ENCODE measurements at regions not wholly inside any gene's neighbourhood (a gene's known extent, or its start where the extent isn't known, plus 50 kb on each side); places are given as distances from the start of the nearest gene placed in this dataset.

DNA sequence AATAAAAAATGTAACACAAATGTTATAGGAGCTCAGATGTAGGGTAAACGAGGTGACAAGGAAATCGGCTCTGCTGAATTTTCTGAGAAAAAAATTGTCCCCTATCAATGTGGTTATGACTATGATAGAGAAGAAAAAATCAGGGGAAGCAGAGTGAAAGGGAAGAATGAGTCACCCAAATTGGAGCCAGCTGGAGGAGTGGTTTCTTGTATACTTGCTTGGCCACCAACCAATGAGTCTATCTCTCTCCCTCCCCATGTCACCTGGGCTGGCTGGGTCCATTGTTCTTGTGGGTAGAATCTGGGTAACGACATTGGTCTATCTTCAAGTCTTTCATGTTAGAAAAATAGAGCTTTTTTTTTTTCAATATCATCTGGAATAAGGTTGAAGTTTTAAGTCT is 196.6 kb upstream of the FLRT2 start:
- Histone ChIP-seq H2BK12ac (ENCODE audit: low read length in 2 of 2) (no peak overlapping the region), H3K18ac (ENCODE audit: low read depth in 1 of 2, low read length in 2 of 2) (no peak overlapping the region), H2AK5ac (ENCODE audit: low read length, severe bottlenecking) (no peak overlapping the region), H3K4me1 (ENCODE audit: control insufficient read depth, insufficient read depth, low read depth, low read length) (no peaks in the 10 kb centered on the region), H3K79me1 (replicated peaks; ENCODE audit: low read length, poor library complexity, severe bottlenecking) (no peaks in the 10 kb centered on the region), H2BK15ac (ENCODE audit: low read depth, poor library complexity, severe bottlenecking) (no peak overlapping the region), H3K27me3 (ENCODE audit: control insufficient read depth in 1 of 2, insufficient read depth in 1 of 2, low read length in 2 of 2) (no peaks in the 10 kb centered on the region), H3K9me3 (ENCODE audit: control insufficient read depth, low read length) (no peaks in the 10 kb centered on the region), H4K8ac (ENCODE audit: low read length) (no peak overlapping the region), H3K14ac (ENCODE audit: low read length in 2 of 2) (no peak overlapping the region), H2AFZ (ENCODE audit: low read depth, low read length) (no peak overlapping the region), H3K36me3 (ENCODE audit: control insufficient read depth in 1 of 2, insufficient read depth in 2 of 2, low read depth in 1 of 2, low read length in 2 of 2) (no peaks in the 10 kb centered on the region), H3K4me3 (ENCODE audit: insufficient read depth in 1 of 2, low read depth in 1 of 2, low read length in 2 of 2) (no peak overlapping the region), H2BK120ac (ENCODE audit: low read depth, low read length) (no peak overlapping the region), H3K9ac (ENCODE audit: low read length) (no peak overlapping the region), H3K23ac (ENCODE audit: low read length in 2 of 2) (no peak overlapping the region), H3K27ac (ENCODE audit: low read length, poor library complexity, severe bottlenecking) (no peak overlapping the region), H2BK5ac (ENCODE audit: low read depth, low read length, poor library complexity, severe bottlenecking) (no peak overlapping the region), H3K4me2 (ENCODE audit: low read length, poor library complexity, severe bottlenecking) (no peak overlapping the region), H4K91ac (ENCODE audit: low read length) (no peak overlapping the region), H3K4ac (ENCODE audit: low read depth in 1 of 2, low read length in 2 of 2) (no peak overlapping the region)
- WGBS = 92% methylated on average over 2 of the region's 3 CpGs
- peak; percentile 25 for DNase-seq

- H3K79me1 ChIP-seq (replicated peaks; ENCODE audit: low read length, poor library complexity, severe bottlenecking) = no peaks in the 10 kb centered on the region
- H2BK120ac ChIP-seq (ENCODE audit: low read depth, low read length) = no peak overlapping the region
- H2AK5ac ChIP-seq (ENCODE audit: low read length, severe bottlenecking) = no peak overlapping the region
- H4K8ac ChIP-seq (ENCODE audit: low read length) = no peak overlapping the region
- H4K91ac ChIP-seq (ENCODE audit: low read length) = no peak overlapping the region
- H3K18ac ChIP-seq (ENCODE audit: low read depth in 1 of 2, low read length in 2 of 2) = no peak overlapping the region
- H2BK15ac ChIP-seq (ENCODE audit: low read depth, poor library complexity, severe bottlenecking) = no peak overlapping the region
- H3K9ac ChIP-seq (ENCODE audit: low read length) = no peak overlapping the region
- no peak overlapping the region for H3K23ac ChIP-seq (ENCODE audit: low read length in 2 of 2)
- H2BK5ac ChIP-seq (ENCODE audit: low read depth, low read length, poor library complexity, severe bottlenecking) = no peak overlapping the region
- no peak overlapping the region for H3K4me3 ChIP-seq (ENCODE audit: insufficient read depth in 1 of 2, low read depth in 1 of 2, low read length in 2 of 2)
- no peak overlapping the region for H3K27ac ChIP-seq (ENCODE audit: low read length, poor library complexity, severe bottlenecking)
- DNase-seq = no peak
- WGBS = 99% methylated on average over 4 of the region's 4 CpGs
- no peaks in the 10 kb centered on the region for H3K36me3 ChIP-seq (ENCODE audit: control insufficient read depth in 1 of 2, insufficient read depth in 2 of 2, low read depth in 1 of 2, low read length in 2 of 2)
- H3K4ac ChIP-seq (ENCODE audit: low read depth in 1 of 2, low read length in 2 of 2) = no peak overlapping the region
- no peaks in the 10 kb centered on the region for H3K4me1 ChIP-seq (ENCODE audit: control insufficient read depth, insufficient read depth, low read depth, low read length)
- H3K14ac ChIP-seq (ENCODE audit: low read length in 2 of 2) = no peak overlapping the region
- H3K4me2 ChIP-seq (ENCODE audit: low read length, poor library complexity, severe bottlenecking) = no peak overlapping the region
- no peak overlapping the region for H2AFZ ChIP-seq (ENCODE audit: low read depth, low read length)
- H3K27me3 ChIP-seq (ENCODE audit: control insufficient read depth in 1 of 2, insufficient read depth in 1 of 2, low read length in 2 of 2) = no peaks in the 10 kb centered on the region
- no peaks in the 10 kb centered on the region for H3K9me3 ChIP-seq (ENCODE audit: control insufficient read depth, low read length)
- no peak overlapping the region for H2BK12ac ChIP-seq (ENCODE audit: low read length in 2 of 2)
Measured at GRCh38 chr14:85333841-85334240, 196.1 kb upstream of the FLRT2 start.

- Histone ChIP-seq H3K18ac (ENCODE audit: low read depth in 1 of 2, low read length in 2 of 2) (no peak overlapping the region), H3K27ac (ENCODE audit: low read length, poor library complexity, severe bottlenecking) (no peak overlapping the region)
- no CpG with 5 or more reads among the region's 3 CpGs for WGBS
Measured at GRCh38 chr14:85334316-85334715, 195.6 kb upstream of the FLRT2 start.

DNA sequence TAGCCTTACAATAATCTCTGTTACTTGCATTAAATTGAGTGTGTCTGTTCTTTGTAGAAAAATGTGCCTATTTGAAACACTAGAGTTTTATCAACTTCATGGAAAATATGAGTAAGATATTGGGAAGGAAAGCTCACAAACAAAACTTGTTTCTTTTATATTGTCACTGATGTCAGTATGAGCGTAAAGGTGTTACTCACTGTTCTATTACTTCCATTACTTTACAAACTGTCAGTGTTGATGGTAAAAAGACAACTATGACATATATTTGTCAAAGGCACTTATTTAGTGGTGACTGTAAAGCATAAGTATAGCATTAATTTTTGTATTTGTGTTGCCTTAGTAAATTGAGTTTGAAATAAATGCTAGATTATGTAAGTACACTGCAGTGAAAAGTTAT is 193.7 kb upstream of the FLRT2 start:
- H3K4me2 ChIP-seq (ENCODE audit: low read length, poor library complexity, severe bottlenecking) = no peak overlapping the region
- no peak overlapping the region for H2AFZ ChIP-seq (ENCODE audit: low read depth, low read length)
- no peak overlapping the region for H3K4ac ChIP-seq (ENCODE audit: low read depth in 1 of 2, low read length in 2 of 2)
- H3K4me1 ChIP-seq (ENCODE audit: control insufficient read depth, insufficient read depth, low read depth, low read length) = no peaks in the 10 kb centered on the region
- no peak overlapping the region for H2BK5ac ChIP-seq (ENCODE audit: low read depth, low read length, poor library complexity, severe bottlenecking)
- H2BK12ac ChIP-seq (ENCODE audit: low read length in 2 of 2) = no peak overlapping the region
- no peaks in the 10 kb centered on the region for H3K9me3 ChIP-seq (ENCODE audit: control insufficient read depth, low read length)
- H3K27ac ChIP-seq (ENCODE audit: low read length, poor library complexity, severe bottlenecking) = no peak overlapping the region
- no peaks in the 10 kb centered on the region for H3K27me3 ChIP-seq (ENCODE audit: control insufficient read depth in 1 of 2, insufficient read depth in 1 of 2, low read length in 2 of 2)
- no peak overlapping the region for H3K9ac ChIP-seq (ENCODE audit: low read length)
- H2BK120ac ChIP-seq (ENCODE audit: low read depth, low read length) = no peak overlapping the region
- H4K8ac ChIP-seq (ENCODE audit: low read length) = no peak overlapping the region
- H2AK5ac ChIP-seq (ENCODE audit: low read length, severe bottlenecking) = no peak overlapping the region
- H2BK15ac ChIP-seq (ENCODE audit: low read depth, poor library complexity, severe bottlenecking) = no peak overlapping the region
- H3K18ac ChIP-seq (ENCODE audit: low read depth in 1 of 2, low read length in 2 of 2) = no peak overlapping the region
- no CpG with 5 or more reads among the region's 1 CpG for WGBS
- no peak overlapping the region for H3K23ac ChIP-seq (ENCODE audit: low read length in 2 of 2)
- no peaks in the 10 kb centered on the region for H3K36me3 ChIP-seq (ENCODE audit: control insufficient read depth in 1 of 2, insufficient read depth in 2 of 2, low read depth in 1 of 2, low read length in 2 of 2)
- H3K4me3 ChIP-seq (ENCODE audit: insufficient read depth in 1 of 2, low read depth in 1 of 2, low read length in 2 of 2) = no peak overlapping the region
- no peaks in the 10 kb centered on the region for H3K79me1 ChIP-seq (replicated peaks; ENCODE audit: low read length, poor library complexity, severe bottlenecking)
- no peak overlapping the region for H3K14ac ChIP-seq (ENCODE audit: low read length in 2 of 2)
- DNase-seq = no peak
- H4K91ac ChIP-seq (ENCODE audit: low read length) = no peak overlapping the region

More at GRCh38 chr14:85334316-85334715, 195.6 kb upstream of the FLRT2 start:
- Histone ChIP-seq H4K91ac (ENCODE audit: low read length) (no peak overlapping the region), H3K14ac (ENCODE audit: low read length in 2 of 2) (no peak overlapping the region), H2AFZ (ENCODE audit: low read depth, low read length) (no peak overlapping the region), H3K4me2 (ENCODE audit: low read length, poor library complexity, severe bottlenecking) (no peak overlapping the region), H4K8ac (ENCODE audit: low read length) (no peak overlapping the region), H3K4ac (ENCODE audit: low read depth in 1 of 2, low read length in 2 of 2) (no peak overlapping the region), H3K9ac (ENCODE audit: low read length) (no peak overlapping the region), H3K4me1 (ENCODE audit: control insufficient read depth, insufficient read depth, low read depth, low read length) (no peaks in the 10 kb centered on the region), H3K9me3 (ENCODE audit: control insufficient read depth, low read length) (no peaks in the 10 kb centered on the region), H3K27me3 (ENCODE audit: control insufficient read depth in 1 of 2, insufficient read depth in 1 of 2, low read length in 2 of 2) (no peaks in the 10 kb centered on the region), H3K79me1 (replicated peaks; ENCODE audit: low read length, poor library complexity, severe bottlenecking) (no peaks in the 10 kb centered on the region), H2BK5ac (ENCODE audit: low read depth, low read length, poor library complexity, severe bottlenecking) (no peak overlapping the region), H2BK12ac (ENCODE audit: low read length in 2 of 2) (no peak overlapping the region), H3K4me3 (ENCODE audit: insufficient read depth in 1 of 2, low read depth in 1 of 2, low read length in 2 of 2) (no peak overlapping the region), H2BK15ac (ENCODE audit: low read depth, poor library complexity, severe bottlenecking) (no peak overlapping the region), H3K36me3 (ENCODE audit: control insufficient read depth in 1 of 2, insufficient read depth in 2 of 2, low read depth in 1 of 2, low read length in 2 of 2) (no peaks in the 10 kb centered on the region), H2BK120ac (ENCODE audit: low read depth, low read length) (no peak overlapping the region), H3K23ac (ENCODE audit: low read length in 2 of 2) (no peak overlapping the region), H2AK5ac (ENCODE audit: low read length, severe bottlenecking) (no peak overlapping the region)
- no peak for DNase-seq
